Liver (tissue), 8 donors: ENCODE measurements at regions not wholly inside any gene's neighbourhood (a gene's known extent, or its start where the extent isn't known, plus 50 kb on each side); places are given as distances from the start of the nearest gene placed in this dataset.

ENCODE experiments used
- DNase-seq: peaks from one replicate; pipeline ENCODE4 v3.0.0-alpha.2; 2017; ENCODE audit warnings: low spot score
- H3K27ac ChIP-seq, 2 donors: one replicate each; pipeline ENCODE4 v1.7.0; 2013; ENCODE audit warnings: inconsistent platforms in 2 of 2, low read length in 2 of 2, control low read depth in 1 of 2, low read depth in 1 of 2, mild to moderate bottlenecking in 1 of 2
- H3K27me3 ChIP-seq, 4 donors: one replicate each; pipeline versions ENCODE4 v1.6.1 to v1.7.0; 2013; ENCODE audit warnings: low read length in 3 of 4, inconsistent platforms in 1 of 4, mild to moderate bottlenecking in 1 of 4, moderate library complexity in 1 of 4; ENCODE audit not compliant: control insufficient read depth in 4 of 4, insufficient read depth in 4 of 4
- H3K36me3 ChIP-seq, 4 donors: one replicate each; pipeline versions ENCODE4 v1.6.1 to v1.7.0; 2013; ENCODE audit warnings: low read length in 3 of 4, mild to moderate bottlenecking in 3 of 4, low read depth in 1 of 4, moderate library complexity in 1 of 4; ENCODE audit not compliant: control insufficient read depth in 4 of 4, insufficient read depth in 3 of 4
- H3K4me1 ChIP-seq, 4 donors: one replicate each; pipeline versions ENCODE4 v1.6.1 to v1.7.0; 2013; ENCODE audit warnings: low read length in 3 of 4, mild to moderate bottlenecking in 3 of 4, moderate library complexity in 1 of 4; ENCODE audit not compliant: control insufficient read depth in 4 of 4, insufficient read depth in 4 of 4
- H3K4me3 ChIP-seq, 3 donors: one replicate each; pipeline versions ENCODE4 v1.6.1 to v1.7.0; 2013; ENCODE audit warnings: low read length in 3 of 3, control low read depth in 1 of 3, low read depth in 1 of 3, mild to moderate bottlenecking in 1 of 3
- H3K9ac ChIP-seq, 2 donors: one replicate each; pipeline ENCODE4 v1.7.0; 2013; ENCODE audit warnings: low read length in 2 of 2, mild to moderate bottlenecking in 2 of 2, moderate library complexity in 2 of 2, control low read depth in 1 of 2, low read depth in 1 of 2
- H3K9me3 ChIP-seq, 4 donors: one replicate each; pipeline versions ENCODE4 v1.6.1 to v1.7.0; 2013; ENCODE audit warnings: low read length in 3 of 4; ENCODE audit not compliant: control insufficient read depth in 4 of 4
- ATF3 ChIP-seq: IDR thresholded peaks from 2 replicates; pipeline ENCODE4 v1.6.1; 2016; ENCODE audit warnings: antibody characterized with exemption
- CTCF ChIP-seq: fragments of 150-350 bp; IDR thresholded peaks from 2 replicates; pipeline ENCODE4 v1.5.1; 2017; ENCODE audit warnings: improper control_type of control experiment, low read depth, low read length; ENCODE audit not compliant: missing input control
- EGR1 ChIP-seq, 2 donors: IDR thresholded peaks; 2 replicates each; pipeline ENCODE4 v1.6.1; 2016 to 2018; ENCODE audit warnings: antibody characterized with exemption in 2 of 2, low read depth in 2 of 2
- FOXA1 ChIP-seq: IDR thresholded peaks from 2 replicates; pipeline ENCODE4 v1.6.1; 2016; ENCODE audit warnings: antibody characterized with exemption
- FOXA2 ChIP-seq: IDR thresholded peaks from 2 replicates; pipeline ENCODE4 v1.6.1; 2016; ENCODE audit warnings: antibody characterized with exemption
- GABPA ChIP-seq, 2 donors: IDR thresholded peaks in 1 of 2; conservative IDR thresholded peaks in 1 of 2; 2 replicates each; pipeline ENCODE4 v1.6.1; 2016; ENCODE audit warnings: antibody characterized with exemption in 2 of 2, mild to moderate bottlenecking in 1 of 2, moderate library complexity in 1 of 2
- HNF4A ChIP-seq, 2 donors: conservative IDR thresholded peaks; 2 replicates each; pipeline ENCODE4 v1.6.1; 2016; ENCODE audit warnings: antibody characterized with exemption in 2 of 2, mild to moderate bottlenecking in 2 of 2
- HNF4G ChIP-seq: IDR thresholded peaks from 2 replicates; pipeline ENCODE4 v1.6.1; 2016; ENCODE audit warnings: antibody characterized with exemption
- JUND ChIP-seq, 2 donors: IDR thresholded peaks; 2 replicates each; pipeline ENCODE4 v1.6.1; 2016; ENCODE audit warnings: antibody characterized with exemption in 2 of 2
- MAX ChIP-seq: IDR thresholded peaks from 2 replicates; pipeline ENCODE4 v1.6.1; 2016; ENCODE audit warnings: antibody characterized with exemption
- NR2F2 ChIP-seq: IDR thresholded peaks from 2 replicates; pipeline ENCODE4 v1.6.1; 2016; ENCODE audit warnings: antibody characterized with exemption
- RAD21 ChIP-seq, 2 donors: IDR thresholded peaks; 2 replicates each; pipeline ENCODE4 v1.6.1; 2016; ENCODE audit warnings: antibody characterized with exemption in 2 of 2, mild to moderate bottlenecking in 2 of 2
- REST ChIP-seq: IDR thresholded peaks from 2 replicates; pipeline ENCODE4 v1.6.1; 2016; ENCODE audit warnings: antibody characterized with exemption, mild to moderate bottlenecking
- RXRA ChIP-seq, 2 donors: IDR thresholded peaks; 2 replicates each; pipeline ENCODE4 v1.6.1; 2017 to 2018; ENCODE audit warnings: antibody characterized with exemption in 2 of 2, mild to moderate bottlenecking in 1 of 2
- SP1 ChIP-seq: IDR thresholded peaks from 2 replicates; pipeline ENCODE4 v1.6.1; 2018; ENCODE audit warnings: antibody characterized with exemption, mild to moderate bottlenecking
- TAF1 ChIP-seq: conservative IDR thresholded peaks from 2 replicates; pipeline ENCODE4 v1.6.1; 2016; ENCODE audit warnings: antibody characterized with exemption, mild to moderate bottlenecking
- YY1 ChIP-seq: IDR thresholded peaks from 2 replicates; pipeline ENCODE4 v1.6.1; 2016; ENCODE audit warnings: antibody characterized with exemption, mild to moderate bottlenecking
- ZBTB33 ChIP-seq: IDR thresholded peaks from 2 replicates; pipeline ENCODE4 v1.6.1; 2016; ENCODE audit warnings: antibody characterized with exemption
- WGBS: extraction: QIAGEN DNeasy Blood & Tissue Kit; methylation state at CpG from one replicate; pipeline ENCODE4 v1.1.7; 2013; 5-methylcytosine and 5-hydroxymethylcytosine counted together
- donor health status: healthy.
- donor health status: healthy.
- donor health status: healthy.
- donor health status: healthy.
- donor health status: healthy.

GRCh38 chr3:159674583-159674982 lies 314.1 kb upstream of the IL12A start:
- TF ChIP-seq EGR1 (IDR thresholded peaks at IDR 0.05; ENCODE audit: low read depth in 2 of 2) (no peak), HNF4G (no peak), ZBTB33 (no peak), CTCF (no peak), FOXA2 (no peak), FOXA1 (no peak), NR2F2 (no peak), YY1 (no peak), JUND (IDR thresholded peaks at IDR 0.05) (no peak), RAD21 (IDR thresholded peaks at IDR 0.05) (no peak), ATF3 (no peak), HNF4A (conservative IDR thresholded peaks at IDR 0.05) (no peak), TAF1 (no peak), GABPA (IDR thresholded peaks at IDR 0.05 in 1 of 2, conservative IDR thresholded peaks at IDR 0.05 in 1 of 2) (no peak), SP1 (no peak), REST (no peak), MAX (no peak), RXRA (IDR thresholded peaks at IDR 0.05) (no peak)
- WGBS: 92% methylated on average over 2 of the region's 2 CpGs
- Histone ChIP-seq H3K36me3 (no peaks in the 10 kb centered on the region), H3K4me3 (no peak overlapping the region), H3K27ac (no peak overlapping the region), H3K27me3 (no peaks in the 10 kb centered on the region), H3K4me1 (no peaks in the 10 kb centered on the region), H3K9ac (no peak overlapping the region), H3K9me3 (no peaks in the 10 kb centered on the region)
- no peak for DNase-seq

GRCh38 chr3:159675285-159675684 lies 313.4 kb upstream of the IL12A start:
- H3K9ac ChIP-seq: no peak overlapping the region
- no peaks in the 10 kb centered on the region for H3K4me1 ChIP-seq
- H3K9me3 ChIP-seq: no peaks in the 10 kb centered on the region
- no peak for DNase-seq
- no peak overlapping the region for H3K4me3 ChIP-seq
- no peaks in the 10 kb centered on the region for H3K36me3 ChIP-seq
- H3K27me3 ChIP-seq: no peaks in the 10 kb centered on the region
- 93% methylated on average over 4 of the region's 4 CpGs for WGBS
- H3K27ac ChIP-seq: no peak overlapping the region
- TF ChIP-seq REST: no peak
- TF ChIP-seq MAX: no peak
- TF ChIP-seq RAD21 (IDR thresholded peaks at IDR 0.05): no peak
- no peak for TF ChIP-seq NR2F2
- TF ChIP-seq HNF4G: no peak
- no peak for TF ChIP-seq RXRA (IDR thresholded peaks at IDR 0.05)
- no peak for TF ChIP-seq YY1
- TF ChIP-seq JUND (IDR thresholded peaks at IDR 0.05): no peak
- no peak for TF ChIP-seq ATF3
- TF ChIP-seq TAF1: no peak
- TF ChIP-seq FOXA2: no peak
- TF ChIP-seq ZBTB33: no peak
